Lower leg skin (tissue), 4 donors: ENCODE measurements at regions not wholly inside any gene's neighbourhood (a gene's known extent, or its start where the extent isn't known, plus 50 kb on each side); places are given as distances from the start of the nearest gene placed in this dataset.

Source experiments
- DNase-seq, 2 donors: peaks; one replicate each; pipeline ENCODE4 v3.0.0-alpha.2; 2019; ENCODE audit warnings: low spot score in 2 of 2
- H3K4me3 ChIP-seq: fragments of 200-600 bp; sonication (generic); 2 replicates; pipeline ENCODE4 v1.5.1; 2017; ENCODE audit warnings: mild to moderate bottlenecking, low read depth; ENCODE audit not compliant: poor library complexity, severe bottlenecking
- CTCF ChIP-seq, 3 donors: fragments of 450-650 bp; IDR thresholded peaks; one replicate each; pipeline ENCODE4 v1.5.1; 2016; ENCODE audit warnings: antibody characterized with exemption in 3 of 3, mild to moderate bottlenecking in 3 of 3, moderate library complexity in 2 of 3
- POLR2A ChIP-seq, 2 donors: fragments of 450-650 bp; IDR thresholded peaks; one replicate each; pipeline ENCODE4 v1.6.1; 2016 to 2017; ENCODE audit warnings: antibody characterized with exemption in 2 of 2, mild to moderate bottlenecking in 1 of 2, moderate library complexity in 1 of 2
- WGBS, 2 donors: methylation state at CpG; one replicate each; pipeline ENCODE4 v1.1.5; 2018; 5-methylcytosine and 5-hydroxymethylcytosine counted together
- intact Hi-C: fragments of 100-400 bp; cut with DNase I; formaldehyde crosslinking; loops from one replicate; pipeline ENCODE4 v1.15.0; 2023; ENCODE audit warnings: low total_unique reads

DNA sequence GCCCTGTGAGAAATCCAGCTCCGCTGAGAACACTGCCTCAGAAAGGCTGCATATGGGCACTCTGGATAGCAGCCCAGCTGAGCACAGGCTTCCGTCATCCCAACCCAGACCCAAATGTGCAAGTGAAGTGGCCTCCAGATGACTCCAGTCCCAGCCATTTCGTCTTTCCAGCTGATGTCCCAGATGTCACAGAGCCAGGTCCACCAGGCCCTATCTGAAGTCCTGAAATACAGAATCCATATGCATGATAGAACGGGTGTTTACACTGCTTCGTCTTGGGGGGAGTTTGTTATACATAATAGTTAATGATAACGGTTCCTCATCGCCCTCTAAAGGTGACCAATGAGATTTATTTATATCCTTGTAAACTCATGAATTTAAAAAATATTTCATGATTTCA lies 72.6 kb upstream of the TRIM2 start:
- no peak overlapping the region for H3K4me3 ChIP-seq
- TF ChIP-seq CTCF (IDR thresholded peaks at IDR 0.05) = no peak
- no peak for TF ChIP-seq POLR2A (IDR thresholded peaks at IDR 0.05)
- intact Hi-C loops = no loop called here
- DNase-seq = no peak
- WGBS, 2 donors = 57 to 66% methylated on average over 7 of the region's 7 CpGs

DNA sequence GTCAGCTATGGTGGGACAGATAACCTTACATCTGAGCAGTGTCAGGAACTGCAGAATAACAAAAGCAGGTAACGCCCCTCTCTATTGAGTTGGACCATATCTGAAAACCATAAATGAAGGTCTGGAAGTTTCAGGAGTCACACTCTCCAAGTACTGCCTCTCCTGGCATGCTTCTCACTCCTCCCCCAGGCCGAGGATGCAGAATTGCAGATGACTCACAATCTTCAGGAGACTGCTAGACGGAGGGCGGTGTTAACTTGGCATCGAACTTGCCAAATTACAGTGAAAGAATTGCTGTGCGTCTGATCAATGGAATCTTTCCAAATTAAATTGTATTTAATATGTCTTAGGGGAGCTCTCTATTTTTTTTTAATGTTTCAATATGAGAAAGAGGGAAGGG lies 67.1 kb upstream of the TRIM2 start:
- WGBS, 2 donors = 22% methylated on average over 6 of the region's 6 CpGs
- no peak overlapping the region for H3K4me3 ChIP-seq
- DNase-seq = peak in 1 of 2 donors; percentile 60
- TF ChIP-seq POLR2A (IDR thresholded peaks at IDR 0.05) (no peak), CTCF (IDR thresholded peaks at IDR 0.05) (no peak)
- intact Hi-C loops = no loop called here

GRCh38 chr4:153137677-153138630 lies 66.3 kb upstream of the TRIM2 start:
- H3K4me3 ChIP-seq = no peak overlapping the region
- 81 to 90% methylated on average over 8 of the region's 8 CpGs for WGBS, 2 donors
- TF ChIP-seq CTCF (IDR thresholded peaks at IDR 0.05) (no peak), POLR2A (IDR thresholded peaks at IDR 0.05) (no peak)
- intact Hi-C loops = no loop called here
- DNase-seq = no peak

- TF ChIP-seq CTCF (IDR thresholded peaks at IDR 0.05) (no peak), POLR2A (IDR thresholded peaks at IDR 0.05) (no peak)
- no peak for DNase-seq
- intact Hi-C loops = no loop called here
- no peak overlapping the region for H3K4me3 ChIP-seq
- WGBS, 2 donors = 66 to 70% methylated on average over 5 of the region's 5 CpGs
Observed at GRCh38 chr4:153138736-153139135, 65.5 kb upstream of the TRIM2 start.

GRCh38 chr4:153140294-153140693 lies 63.9 kb upstream of the TRIM2 start:
- intact Hi-C loops = loop anchor here (10.0 kb wide), 1 partner anchor 165 kb away; no protein-coding TSS in a partner anchor
- 82 to 85% methylated on average over 5 of the region's 5 CpGs for WGBS, 2 donors
- TF ChIP-seq POLR2A (IDR thresholded peaks at IDR 0.05) (no peak), CTCF (IDR thresholded peaks at IDR 0.05) (no peak)
- DNase-seq = no peak
- H3K4me3 ChIP-seq = no peak overlapping the region
